ENCODE measurements at regions not wholly inside any gene's neighbourhood (a gene's known extent, or its start where the extent isn't known, plus 50 kb on each side); places are given as distances from the start of the nearest gene placed in this dataset.

- no peak for TF ChIP-seq CTCF (IDR thresholded peaks at IDR 0.05; ENCODE audit: low read depth, low read length)
Observed at GRCh38 chr2:147792966-147793617, 51.7 kb upstream of the ACVR2A start.

GRCh38 chr2:147790580-147790979, 54.2 kb upstream of the ACVR2A start:
- Histone ChIP-seq H3K27me3 (ENCODE audit: insufficient read depth, low read depth, severe bottlenecking) (no peaks in the 10 kb centered on the region), H3K9me3 (ENCODE audit: severe bottlenecking) (no peaks in the 10 kb centered on the region), H3K36me3 (no peaks in the 10 kb centered on the region), H3K27ac (no peak overlapping the region), H3K4me3 (ENCODE audit: low read depth, low read length) (no peak overlapping the region)
- no peak for TF ChIP-seq CTCF (IDR thresholded peaks at IDR 0.05; ENCODE audit: low read depth, low read length)
- no peak for DNase-seq

More at GRCh38 chr2:147792966-147793617, 51.7 kb upstream of the ACVR2A start:
- no peaks in the 10 kb centered on the region for H3K36me3 ChIP-seq
- H3K9me3 ChIP-seq (ENCODE audit: severe bottlenecking), result no peaks in the 10 kb centered on the region
- no peak for DNase-seq
- H3K4me3 ChIP-seq (ENCODE audit: low read depth, low read length), result no peak overlapping the region
- H3K27ac ChIP-seq, result no peak overlapping the region
- H3K27me3 ChIP-seq (ENCODE audit: insufficient read depth, low read depth, severe bottlenecking), result no peaks in the 10 kb centered on the region

GRCh38 chr2:147789720-147790119, 55.1 kb upstream of the ACVR2A start:
- TF ChIP-seq CTCF (IDR thresholded peaks at IDR 0.05; ENCODE audit: low read depth, low read length), result no peak
- Histone ChIP-seq H3K9me3 (ENCODE audit: severe bottlenecking) (no peaks in the 10 kb centered on the region), H3K27me3 (ENCODE audit: insufficient read depth, low read depth, severe bottlenecking) (no peaks in the 10 kb centered on the region), H3K4me3 (ENCODE audit: low read depth, low read length) (no peak overlapping the region), H3K27ac (no peak overlapping the region), H3K36me3 (no peaks in the 10 kb centered on the region)
- no peak for DNase-seq

GRCh38 chr2:147789287-147789686, 55.5 kb upstream of the ACVR2A start:
- no peak for DNase-seq
- no peak overlapping the region for H3K4me3 ChIP-seq (ENCODE audit: low read depth, low read length)
- H3K27me3 ChIP-seq (ENCODE audit: insufficient read depth, low read depth, severe bottlenecking), result no peaks in the 10 kb centered on the region
- H3K36me3 ChIP-seq, result no peaks in the 10 kb centered on the region
- TF ChIP-seq CTCF (IDR thresholded peaks at IDR 0.05; ENCODE audit: low read depth, low read length), result no peak
- H3K9me3 ChIP-seq (ENCODE audit: severe bottlenecking), result no peaks in the 10 kb centered on the region
- H3K27ac ChIP-seq, result no peak overlapping the region

- no peak for DNase-seq
- Histone ChIP-seq H3K9me3 (ENCODE audit: severe bottlenecking) (no peaks in the 10 kb centered on the region), H3K4me3 (ENCODE audit: low read depth, low read length) (no peak overlapping the region), H3K27ac (no peak overlapping the region), H3K36me3 (no peaks in the 10 kb centered on the region), H3K27me3 (ENCODE audit: insufficient read depth, low read depth, severe bottlenecking) (no peaks in the 10 kb centered on the region)
- TF ChIP-seq CTCF (IDR thresholded peaks at IDR 0.05; ENCODE audit: low read depth, low read length), result no peak
Observed at GRCh38 chr2:147782141-147782930, 62.5 kb upstream of the ACVR2A start.

Measured in WERI-Rb-1 (cell line).